ENCODE measurements at regions not wholly inside any gene's neighbourhood (a gene's known extent, or its start where the extent isn't known, plus 50 kb on each side); places are given as distances from the start of the nearest gene placed in this dataset.

GRCh38 chr6:159358562-159358961, 189.4 kb downstream of the FNDC1 start:
- no peaks in the 10 kb centered on the region for H3K36me3 ChIP-seq
- 69 to 76% methylated on average over 2 to 4 of the region's 4 CpGs for WGBS, 2 donors (ENCODE audit: low coverage in 1 of 2)
- in situ Hi-C loops (cut with MboI; ENCODE audit: low pct_ligation_motif_present in 1 of 4, low pct_unique_long_range_greater_than_20kb in 1 of 4, low sequenced_read_pairs in 3 of 4) (no loop called here), intact Hi-C loops (cut with DNase I; ENCODE audit: low total_unique reads) (no loop called here)
- TF ChIP-seq POLR2AphosphoS5 (IDR thresholded peaks at IDR 0.05), result no peak
- TF ChIP-seq EP300 (IDR thresholded peaks at IDR 0.05; ENCODE audit: low read depth), result no peak
- no peak for TF ChIP-seq POLR2A (IDR thresholded peaks at IDR 0.05)
- TF ChIP-seq CTCF (IDR thresholded peaks at IDR 0.05), result no peak
- no peaks in the 10 kb centered on the region for H3K9me3 ChIP-seq
- no peaks in the 10 kb centered on the region for H3K27me3 ChIP-seq
- H3K4me1 ChIP-seq, result no peaks in the 10 kb centered on the region
- H3K27ac ChIP-seq, result no peak overlapping the region
- no peak overlapping the region for H3K4me3 ChIP-seq
- no peak for DNase-seq

- intact Hi-C loops (cut with DNase I; ENCODE audit: low total_unique reads), result no loop called here
- no peaks in the 10 kb centered on the region for H3K36me3 ChIP-seq
- no peak for TF ChIP-seq EP300 (IDR thresholded peaks at IDR 0.05; ENCODE audit: low read depth)
- TF ChIP-seq POLR2A (IDR thresholded peaks at IDR 0.05), result no peak
- TF ChIP-seq POLR2AphosphoS5 (IDR thresholded peaks at IDR 0.05), result no peak
- TF ChIP-seq CTCF (IDR thresholded peaks at IDR 0.05), result no peak
- H3K4me1 ChIP-seq, result no peaks in the 10 kb centered on the region
- H3K27ac ChIP-seq, result no peak overlapping the region
- H3K27me3 ChIP-seq, result no peaks in the 10 kb centered on the region
- WGBS, 2 donors (ENCODE audit: low coverage in 1 of 2), result 62 to 65% methylated on average over 7 of the region's 7 CpGs
- no peaks in the 10 kb centered on the region for H3K9me3 ChIP-seq
- H3K4me3 ChIP-seq, result no peak overlapping the region
- DNase-seq, result no peak
- in situ Hi-C loops (cut with MboI; ENCODE audit: low pct_ligation_motif_present in 1 of 4, low pct_unique_long_range_greater_than_20kb in 1 of 4, low sequenced_read_pairs in 3 of 4), result no loop called here
Observed at GRCh38 chr6:159357211-159357915, 188.2 kb downstream of the FNDC1 start.

GRCh38 chr6:159353193-159353592, 184.0 kb downstream of the FNDC1 start:
- H3K4me1 ChIP-seq, result no peaks in the 10 kb centered on the region
- no peaks in the 10 kb centered on the region for H3K27me3 ChIP-seq
- WGBS, 2 donors (ENCODE audit: low coverage in 1 of 2), result 73% methylated on average over 3 of the region's 3 CpGs; no CpG with 5 or more reads in 1 of the 2 donors
- no peak overlapping the region for H3K4me3 ChIP-seq
- no peak for DNase-seq
- no peak for TF ChIP-seq CTCF (IDR thresholded peaks at IDR 0.05)
- no peak for TF ChIP-seq EP300 (IDR thresholded peaks at IDR 0.05; ENCODE audit: low read depth)
- no peak for TF ChIP-seq POLR2A (IDR thresholded peaks at IDR 0.05)
- TF ChIP-seq POLR2AphosphoS5 (IDR thresholded peaks at IDR 0.05), result no peak
- in situ Hi-C loops (cut with MboI; ENCODE audit: low pct_ligation_motif_present in 1 of 4, low pct_unique_long_range_greater_than_20kb in 1 of 4, low sequenced_read_pairs in 3 of 4) (no loop called here), intact Hi-C loops (cut with DNase I; ENCODE audit: low total_unique reads) (no loop called here)
- H3K27ac ChIP-seq, result no peak overlapping the region
- H3K36me3 ChIP-seq, result no peaks in the 10 kb centered on the region
- H3K9me3 ChIP-seq, result no peaks in the 10 kb centered on the region

GRCh38 chr6:159351707-159352106, 182.5 kb downstream of the FNDC1 start:
- H3K36me3 ChIP-seq, result no peaks in the 10 kb centered on the region
- no peak for TF ChIP-seq POLR2A (IDR thresholded peaks at IDR 0.05)
- no peak for TF ChIP-seq CTCF (IDR thresholded peaks at IDR 0.05)
- TF ChIP-seq EP300 (IDR thresholded peaks at IDR 0.05; ENCODE audit: low read depth), result no peak
- no peak for TF ChIP-seq POLR2AphosphoS5 (IDR thresholded peaks at IDR 0.05)
- no peaks in the 10 kb centered on the region for H3K9me3 ChIP-seq
- in situ Hi-C loops (cut with MboI; ENCODE audit: low pct_ligation_motif_present in 1 of 4, low pct_unique_long_range_greater_than_20kb in 1 of 4, low sequenced_read_pairs in 3 of 4), result no loop called here
- intact Hi-C loops (cut with DNase I; ENCODE audit: low total_unique reads), result no loop called here
- H3K27me3 ChIP-seq, result no peaks in the 10 kb centered on the region
- no peak for DNase-seq
- no peak overlapping the region for H3K27ac ChIP-seq
- no peak overlapping the region for H3K4me3 ChIP-seq
- H3K4me1 ChIP-seq, result no peaks in the 10 kb centered on the region

All from transverse colon (tissue), 4 donors.